Endothelial cell of umbilical vein (primary cell): ENCODE measurements at regions not wholly inside any gene's neighbourhood (a gene's known extent, or its start where the extent isn't known, plus 50 kb on each side); places are given as distances from the start of the nearest gene placed in this dataset.

Source experiments
- BruUV-seq: library from RNA; stranded (reverse); fragments of 400-500 nt; replicated peaks from 2 replicates; lab custom pipeline; 2021; lab: Mats Ljungman, UMichigan
- CTCF ChIA-PET: fragments of 300-600, 350-600 bp; sonication (Branson Sonifier 250); formaldehyde crosslinking; loops from one replicate; lab custom pipeline; 2021; ENCODE audit warnings: antibody characterized with exemption, inconsistent platforms; lab: Charles Lee
- POLR2A ChIA-PET: fragments of 300-600, 350-600 bp; sonication (Branson Sonifier 250); formaldehyde crosslinking; loops from one replicate; lab custom pipeline; 2021; ENCODE audit warnings: antibody characterized with exemption, inconsistent platforms; lab: Charles Lee
- DNase-seq: peaks from one replicate; pipeline ENCODE4 v3.0.0-alpha.2; 2011; ENCODE audit warnings: low read depth, low spot score
- FAIRE-seq: peaks from 2 replicates; lab custom pipeline; 2011; peaks lifted over from hg19 to GRCh38; lab: Jason Lieb, UNC
- H2AFZ ChIP-seq: 2 replicates; pipeline ENCODE4 v1.6.0; 2012; ENCODE audit warnings: low read depth, low read length, control low read depth, inconsistent platforms
- H3K27ac ChIP-seq: 2 replicates; pipeline ENCODE4 v1.5.1; 2011; ENCODE audit warnings: low read depth, mild to moderate bottlenecking, control low read depth, low read length, moderate library complexity; ENCODE audit not compliant: insufficient read depth
- H3K27me3 ChIP-seq, 2 experiments: 2 replicates each; pipeline versions ENCODE4 v1.6.0 to v1.6.1; 2011; ENCODE audit warnings: low read length in 2 of 2, mixed read lengths in 1 of 2; ENCODE audit not compliant: control insufficient read depth in 2 of 2, insufficient read depth in 2 of 2
- H3K36me3 ChIP-seq, 2 experiments: 2 replicates in 1 of 2; 3 replicates in 1 of 2; pipeline ENCODE4 v1.5.1; 2011; ENCODE audit warnings: low read length in 2 of 2, mild to moderate bottlenecking in 1 of 2, moderate library complexity in 1 of 2; ENCODE audit not compliant: control insufficient read depth in 2 of 2, insufficient read depth in 2 of 2; ENCODE audit errors: extremely low read depth in 1 of 2
- H3K4me1 ChIP-seq: 3 replicates; pipeline ENCODE4 v1.5.1; 2011; ENCODE audit warnings: mild to moderate bottlenecking, low read length; ENCODE audit not compliant: control insufficient read depth, insufficient read depth; ENCODE audit errors: extremely low read depth
- H3K4me2 ChIP-seq: 2 replicates; pipeline ENCODE4 v1.6.1; 2011; ENCODE audit warnings: low read length, control low read depth, mixed read lengths; ENCODE audit not compliant: insufficient read depth
- H3K4me3 ChIP-seq, 3 experiments: fragments of 200-600 bp in 1 of 3; sonication (generic), shearing (Covaris generic) in 1 of 3; replicated peaks in 1 of 3; 2 replicates each; pipeline ENCODE4 v1.5.1; 2011 to 2016; ENCODE audit warnings: control low read depth in 3 of 3, low read length in 3 of 3, mild to moderate bottlenecking in 2 of 3, inconsistent platforms in 1 of 3, low read depth in 1 of 3, moderate library complexity in 1 of 3; ENCODE audit not compliant: insufficient read depth in 1 of 3
- H3K79me2 ChIP-seq: 2 replicates; pipeline ENCODE4 v1.6.0; 2012; ENCODE audit warnings: low read length, inconsistent platforms; ENCODE audit not compliant: control insufficient read depth, insufficient read depth
- H3K9ac ChIP-seq: replicated peaks from 2 replicates; pipeline ENCODE3; 2011; ENCODE audit warnings: low read length, control low read depth; ENCODE audit not compliant: insufficient read depth; ENCODE audit errors: extremely low read depth
- H3K9me1 ChIP-seq: replicated peaks from 3 replicates; pipeline ENCODE4 v1.6.0; 2011; ENCODE audit warnings: mild to moderate bottlenecking, low read length; ENCODE audit not compliant: control insufficient read depth, insufficient read depth; ENCODE audit errors: extremely low read depth
- H3K9me3 ChIP-seq: replicated peaks from 2 replicates; pipeline ENCODE4 v1.5.1; 2012; ENCODE audit warnings: low read length, inconsistent platforms; ENCODE audit not compliant: control insufficient read depth, insufficient read depth
- H4K20me1 ChIP-seq: replicated peaks from 2 replicates; pipeline ENCODE3; 2011; ENCODE audit warnings: mild to moderate bottlenecking, low read length; ENCODE audit not compliant: control insufficient read depth, insufficient read depth; ENCODE audit errors: extremely low read depth
- CTCF ChIP-seq, 2 donors: IDR thresholded peaks; 1 replicate in 1 of 2; 2 replicates in 1 of 2; pipeline ENCODE4 v1.5.1; 2011; ENCODE audit warnings: low read length in 2 of 2, mild to moderate bottlenecking in 2 of 2, moderate library complexity in 2 of 2, control low read depth in 1 of 2, inconsistent platforms in 1 of 2, low read depth in 1 of 2; ENCODE audit not compliant: insufficient read depth in 1 of 2; ENCODE audit errors: extremely low read depth in 1 of 2
- EZH2 ChIP-seq: IDR thresholded peaks from 2 replicates; pipeline ENCODE4 v1.6.1; 2012; ENCODE audit warnings: borderline replicate concordance, low read depth, mild to moderate bottlenecking, moderate library complexity, low read length, inconsistent platforms; ENCODE audit not compliant: severe bottlenecking
- FOS ChIP-seq: IDR thresholded peaks from 2 replicates; pipeline ENCODE4 v1.6.1; 2011; ENCODE audit warnings: mild to moderate bottlenecking, low read length, moderate library complexity, borderline replicate concordance; ENCODE audit not compliant: insufficient read depth
- MYC ChIP-seq: IDR thresholded peaks from one replicate; pipeline ENCODE4 v1.6.1; 2011; ENCODE audit warnings: mild to moderate bottlenecking, low read depth, low read length
- POLR2AphosphoS5 ChIP-seq: IDR thresholded peaks from 2 replicates; pipeline ENCODE4 v1.6.1; 2012; ENCODE audit warnings: low read depth, mild to moderate bottlenecking, control low read depth, low read length, moderate library complexity; ENCODE audit not compliant: insufficient read depth
- dilution Hi-C: fragments of 300-500 bp; cut with MboI; formaldehyde crosslinking; loops from one replicate; pipeline ENCODE4 v1.15.0; 2019; ENCODE audit warnings: low sequenced_read_pairs; ENCODE audit not compliant: extremely low pct_ligation_motif_present
- intact Hi-C: fragments of 100-400 bp; cut with micrococcal nuclease; formaldehyde crosslinking; loops from one replicate; pipeline ENCODE4 v1.10.0; 2022
- TF ChIP-seq, protein P1 (sequence below): IDR thresholded peaks from 2 replicates; pipeline ENCODE4 v1.6.1; 2011; ENCODE audit not compliant: insufficient read depth, insufficient read length

DNA sequence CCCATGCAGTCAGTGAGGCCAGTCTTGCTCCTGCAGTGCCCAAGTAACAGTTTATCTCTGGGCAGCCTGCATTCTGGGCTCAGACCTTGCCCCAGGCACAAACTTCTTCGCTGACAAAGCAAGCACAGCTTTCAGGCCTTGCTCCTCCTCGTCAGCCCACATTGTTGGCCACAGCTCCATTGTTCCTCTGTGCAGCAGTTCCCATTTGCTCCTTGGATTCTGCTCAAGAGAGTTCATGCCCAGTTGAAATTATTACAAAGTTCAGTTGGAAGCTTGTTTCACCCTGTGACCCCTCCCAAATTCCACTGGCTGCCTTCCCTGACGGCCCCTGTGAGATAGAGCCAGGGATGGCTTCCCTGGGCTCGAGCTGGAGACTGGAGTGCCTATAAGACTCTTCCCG, 163.4 kb upstream of the DDHD1 start:
- Histone ChIP-seq H3K27ac (no peak overlapping the region), H3K4me1 (no peaks in the 10 kb centered on the region), H3K4me3 (no peak overlapping the region), H3K9ac (no peak overlapping the region), H3K9me1 (no peaks in the 10 kb centered on the region), H3K36me3 (no peaks in the 10 kb centered on the region), H3K27me3 (no peaks in the 10 kb centered on the region), H4K20me1 (no peaks in the 10 kb centered on the region), H3K9me3 (no peaks in the 10 kb centered on the region), H2AFZ (no peak overlapping the region), H3K4me2 (no peak overlapping the region), H3K79me2 (no peaks in the 10 kb centered on the region)
- dilution Hi-C loops = no loop called here
- DNase-seq (no peak), FAIRE-seq (no peak)
- ChIA-PET CTCF (interaction anchor here (1.5 to 2.6 kb wide), 3 partner anchors 9 to 1031 kb away, joined by 7 to 17 read pairs (median 8); no protein-coding TSS in a partner anchor), POLR2A (no interaction called here)
- no TSS peak for BruUV-seq
- intact Hi-C loops = no loop called here
- no peak for TF ChIP-seq CTCF (IDR thresholded peaks at IDR 0.05; ENCODE audit: extremely low read depth in 1 of 2, insufficient read depth in 1 of 2, low read depth in 1 of 2, low read length in 2 of 2)

GRCh38 chr14:53310412-53310811, 157.3 kb upstream of the DDHD1 start:
- FAIRE-seq = no peak
- ChIA-PET CTCF (no interaction called here), POLR2A (no interaction called here)
- Histone ChIP-seq H3K36me3 (no peaks in the 10 kb centered on the region), H4K20me1 (no peaks in the 10 kb centered on the region), H3K79me2 (no peaks in the 10 kb centered on the region), H3K27me3 (peaks cover 0 to 5% of the 10 kb centered on the region in 2 experiments), H3K9me3 (no peaks in the 10 kb centered on the region), H3K4me3 (no peak overlapping the region), H2AFZ (no peak overlapping the region), H3K9me1 (no peaks in the 10 kb centered on the region), H3K4me2 (no peak overlapping the region), H3K9ac (no peak overlapping the region), H3K4me1 (no peaks in the 10 kb centered on the region), H3K27ac (no peak overlapping the region)
- intact Hi-C loops (no loop called here), dilution Hi-C loops (no loop called here)
- no peak for DNase-seq
- no TSS peak for BruUV-seq
- TF ChIP-seq, protein P1, sequence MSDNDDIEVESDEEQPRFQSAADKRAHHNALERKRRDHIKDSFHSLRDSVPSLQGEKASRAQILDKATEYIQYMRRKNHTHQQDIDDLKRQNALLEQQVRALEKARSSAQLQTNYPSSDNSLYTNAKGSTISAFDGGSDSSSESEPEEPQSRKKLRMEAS = no peak
- no peak for TF ChIP-seq POLR2AphosphoS5
- no peak for TF ChIP-seq FOS
- no peak for TF ChIP-seq CTCF (IDR thresholded peaks at IDR 0.05; ENCODE audit: extremely low read depth in 1 of 2, insufficient read depth in 1 of 2, low read depth in 1 of 2, low read length in 2 of 2)
- no peak for TF ChIP-seq EZH2
- TF ChIP-seq MYC = no peak
